ENCODE measurements at regions not wholly inside any gene's neighbourhood (a gene's known extent, or its start where the extent isn't known, plus 50 kb on each side); places are given as distances from the start of the nearest gene placed in this dataset.

GRCh38 chr6:47097092-47097945 is 55.2 kb upstream of the ADGRF1 start (continued):
- TF ChIP-seq, protein P1, sequence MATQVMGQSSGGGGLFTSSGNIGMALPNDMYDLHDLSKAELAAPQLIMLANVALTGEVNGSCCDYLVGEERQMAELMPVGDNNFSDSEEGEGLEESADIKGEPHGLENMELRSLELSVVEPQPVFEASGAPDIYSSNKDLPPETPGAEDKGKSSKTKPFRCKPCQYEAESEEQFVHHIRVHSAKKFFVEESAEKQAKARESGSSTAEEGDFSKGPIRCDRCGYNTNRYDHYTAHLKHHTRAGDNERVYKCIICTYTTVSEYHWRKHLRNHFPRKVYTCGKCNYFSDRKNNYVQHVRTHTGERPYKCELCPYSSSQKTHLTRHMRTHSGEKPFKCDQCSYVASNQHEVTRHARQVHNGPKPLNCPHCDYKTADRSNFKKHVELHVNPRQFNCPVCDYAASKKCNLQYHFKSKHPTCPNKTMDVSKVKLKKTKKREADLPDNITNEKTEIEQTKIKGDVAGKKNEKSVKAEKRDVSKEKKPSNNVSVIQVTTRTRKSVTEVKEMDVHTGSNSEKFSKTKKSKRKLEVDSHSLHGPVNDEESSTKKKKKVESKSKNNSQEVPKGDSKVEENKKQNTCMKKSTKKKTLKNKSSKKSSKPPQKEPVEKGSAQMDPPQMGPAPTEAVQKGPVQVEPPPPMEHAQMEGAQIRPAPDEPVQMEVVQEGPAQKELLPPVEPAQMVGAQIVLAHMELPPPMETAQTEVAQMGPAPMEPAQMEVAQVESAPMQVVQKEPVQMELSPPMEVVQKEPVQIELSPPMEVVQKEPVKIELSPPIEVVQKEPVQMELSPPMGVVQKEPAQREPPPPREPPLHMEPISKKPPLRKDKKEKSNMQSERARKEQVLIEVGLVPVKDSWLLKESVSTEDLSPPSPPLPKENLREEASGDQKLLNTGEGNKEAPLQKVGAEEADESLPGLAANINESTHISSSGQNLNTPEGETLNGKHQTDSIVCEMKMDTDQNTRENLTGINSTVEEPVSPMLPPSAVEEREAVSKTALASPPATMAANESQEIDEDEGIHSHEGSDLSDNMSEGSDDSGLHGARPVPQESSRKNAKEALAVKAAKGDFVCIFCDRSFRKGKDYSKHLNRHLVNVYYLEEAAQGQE (IDR thresholded peaks at IDR 0.05; ENCODE audit: insufficient read depth in 1 of 2, low read depth in 2 of 2, low read length in 1 of 2): no peak

DNA sequence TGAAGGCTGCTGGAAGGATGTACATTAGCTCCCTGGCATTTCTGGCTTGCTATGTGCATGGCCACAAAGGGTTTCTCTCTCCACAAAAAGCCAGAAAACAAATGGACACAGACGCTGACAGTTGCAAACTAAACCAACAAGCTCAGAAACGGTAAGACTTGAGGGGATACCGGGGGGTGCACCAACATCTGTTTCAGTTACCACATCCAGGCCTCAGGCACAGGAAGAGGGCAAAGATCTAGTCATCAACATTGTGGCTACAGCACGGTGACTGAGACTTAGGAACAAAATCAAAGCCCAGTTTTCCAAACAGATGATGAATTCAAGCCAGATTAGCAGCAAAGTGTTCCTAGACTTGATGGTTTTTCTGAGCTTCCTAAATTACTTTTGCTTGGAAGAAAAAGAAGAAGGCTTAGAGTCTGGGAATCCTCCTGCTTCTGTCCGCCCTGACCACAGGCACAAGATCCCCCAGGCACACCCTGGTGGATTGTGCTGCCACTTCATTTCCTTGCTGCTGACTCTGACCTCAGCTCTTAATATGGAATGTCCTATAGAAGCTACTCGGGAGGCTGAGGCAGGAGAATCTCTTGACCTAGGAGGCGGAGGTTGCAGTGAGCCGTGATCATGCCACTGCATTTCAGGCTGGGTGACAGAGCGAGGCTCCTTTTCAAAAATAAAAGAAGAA is 54.2 kb upstream of the ADGRF1 start:
- no peak for DNase-seq (ENCODE audit: low read depth, low spot score)
- TF ChIP-seq POLR2AphosphoS5 (IDR thresholded peaks at IDR 0.05; ENCODE audit: low read depth, low read length): no peak
- TF ChIP-seq, protein P1 (IDR thresholded peaks at IDR 0.05; ENCODE audit: insufficient read depth in 1 of 2, low read depth in 2 of 2, low read length in 1 of 2): no peak
- TF ChIP-seq SIN3A (IDR thresholded peaks at IDR 0.05; ENCODE audit: borderline replicate concordance, insufficient read depth, low read depth, low read length): no peak
- TF ChIP-seq TCF7L2 (IDR thresholded peaks at IDR 0.05; ENCODE audit: low read depth, low read length): no peak
- no peak for TF ChIP-seq CTCF (IDR thresholded peaks at IDR 0.05)
- Histone ChIP-seq H3K27ac (ENCODE audit: low read length) (peak overlapping the region; percentile 77), H3K27me3 (ENCODE audit: control insufficient read depth, insufficient read depth, low read length) (no peaks in the 10 kb centered on the region), H3K4me3 (ENCODE audit: low read depth in 2 of 2, low read length in 2 of 2) (no peak overlapping the region), H3K9me3 (ENCODE audit: control insufficient read depth, insufficient read depth, low read depth, low read length) (no peaks in the 10 kb centered on the region), H3K36me3 (ENCODE audit: control insufficient read depth, insufficient read depth, low read length) (no peaks in the 10 kb centered on the region), H3K4me1 (ENCODE audit: control insufficient read depth, insufficient read depth, low read length) (peaks cover 36% of the 10 kb centered on the region)
- ChIA-PET CTCF (interaction anchor here (0.7 kb wide), 1 partner anchor 10 kb away, joined by 3 read pairs; no protein-coding TSS in a partner anchor), POLR2A (interaction anchor here (0.5 kb wide), 1 partner anchor 210 kb away, joined by 3 read pairs; no protein-coding TSS in a partner anchor)
- in situ Hi-C loops (cut with HindIII; ENCODE audit: low pct_unique_long_range_greater_than_20kb, low sequenced_read_pairs) (no loop called here), intact Hi-C loops (cut with micrococcal nuclease; ENCODE audit: unreplicated experiment) (loop anchor here (2.0 to 5.0 kb wide), 2 partner anchors 146 to 214 kb away; no protein-coding TSS in a partner anchor)
- BruUV-seq (replicated peaks): no TSS peak
- no peak for ATAC-seq
